HG03108 (cell line): ENCODE measurements at regions not wholly inside any gene's neighbourhood (a gene's known extent, or its start where the extent isn't known, plus 50 kb on each side); places are given as distances from the start of the nearest gene placed in this dataset.

Experiments used
- ATAC-seq: cut with Tn5 transposase; IDR thresholded peaks from one replicate; pipeline ENCODE4 v1.9.1; 2021; ENCODE audit warnings: moderate library complexity; ENCODE audit not compliant: unreplicated experiment

GRCh38 chr1:54497338-54497737 is 50.7 kb upstream of the ACOT11 start:
- ATAC-seq = no peak

GRCh38 chr1:54495954-54496353 is 52.1 kb upstream of the ACOT11 start:
- ATAC-seq = no peak

GRCh38 chr1:54493608-54494007 is 54.4 kb upstream of the ACOT11 start:
- no peak for ATAC-seq

GRCh38 chr1:54490361-54491248 is 57.4 kb upstream of the ACOT11 start:
- ATAC-seq = no peak

GRCh38 chr1:54489627-54490250 is 58.3 kb upstream of the ACOT11 start:
- no peak for ATAC-seq

- ATAC-seq = peak; percentile 50
These were observed 59.0 kb upstream of the ACOT11 start for GRCh38 chr1:54488779-54489626.

GRCh38 chr1:54488065-54488750 is 59.8 kb upstream of the ACOT11 start:
- no peak for ATAC-seq

- no peak for ATAC-seq
These were observed 60.4 kb upstream of the ACOT11 start for GRCh38 chr1:54487571-54488050.

- no peak for ATAC-seq
These were observed 61.1 kb upstream of the ACOT11 start for GRCh38 chr1:54486907-54487306.

GRCh38 chr1:54485416-54485815 is 62.6 kb upstream of the ACOT11 start:
- no peak for ATAC-seq

- no peak for ATAC-seq
These were observed 64.1 kb upstream of the ACOT11 start for GRCh38 chr1:54483875-54484437.

- no peak for ATAC-seq
These were observed 66.7 kb upstream of the ACOT11 start for GRCh38 chr1:54481201-54481884.

GRCh38 chr1:54480525-54480848 is 67.5 kb upstream of the ACOT11 start:
- ATAC-seq = no peak

GRCh38 chr1:54479841-54480524 is 68.0 kb upstream of the ACOT11 start:
- ATAC-seq = no peak

GRCh38 chr1:54479251-54479650 is 68.8 kb upstream of the ACOT11 start:
- ATAC-seq = no peak

- ATAC-seq = no peak
These were observed 70.9 kb upstream of the ACOT11 start for GRCh38 chr1:54477153-54477561.

GRCh38 chr1:54476530-54477109 is 70.4 kb upstream of the SSBP3 start:
- ATAC-seq = no peak

GRCh38 chr1:54475946-54476516 is 69.8 kb upstream of the SSBP3 start:
- ATAC-seq = no peak
